Right lung (tissue), 2 donors: ENCODE measurements at regions not wholly inside any gene's neighbourhood (a gene's known extent, or its start where the extent isn't known, plus 50 kb on each side); places are given as distances from the start of the nearest gene placed in this dataset.

ENCODE experiments used
- DNase-seq, 2 donors: peaks; one replicate each; pipeline ENCODE4 v3.0.0-alpha.2; 2013

- no peak for DNase-seq
Observed at GRCh38 chr3:147937341-147937740, 528.2 kb downstream of the ZIC1 start.

DNA sequence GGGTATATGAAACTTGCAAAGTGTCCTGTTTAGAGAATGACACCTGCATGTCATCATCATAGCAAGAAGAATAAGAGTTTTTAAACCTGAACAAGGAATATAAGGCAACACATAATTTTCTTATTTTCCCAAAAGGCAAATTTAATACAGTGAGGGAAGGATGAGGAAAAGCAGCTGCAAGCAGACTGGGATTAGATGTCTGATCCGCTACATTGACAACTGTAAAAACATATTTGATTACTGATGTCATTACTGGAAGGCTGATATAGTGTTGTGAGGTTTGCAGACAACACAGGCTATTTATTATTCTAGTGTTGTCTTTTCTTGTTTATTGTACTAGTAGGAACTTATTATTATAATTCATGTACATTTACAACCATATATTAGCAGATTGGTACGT lies 528.7 kb downstream of the ZIC1 start:
- no peak for DNase-seq

GRCh38 chr3:147939425-147939824 lies 530.3 kb downstream of the ZIC1 start:
- no peak for DNase-seq

DNA sequence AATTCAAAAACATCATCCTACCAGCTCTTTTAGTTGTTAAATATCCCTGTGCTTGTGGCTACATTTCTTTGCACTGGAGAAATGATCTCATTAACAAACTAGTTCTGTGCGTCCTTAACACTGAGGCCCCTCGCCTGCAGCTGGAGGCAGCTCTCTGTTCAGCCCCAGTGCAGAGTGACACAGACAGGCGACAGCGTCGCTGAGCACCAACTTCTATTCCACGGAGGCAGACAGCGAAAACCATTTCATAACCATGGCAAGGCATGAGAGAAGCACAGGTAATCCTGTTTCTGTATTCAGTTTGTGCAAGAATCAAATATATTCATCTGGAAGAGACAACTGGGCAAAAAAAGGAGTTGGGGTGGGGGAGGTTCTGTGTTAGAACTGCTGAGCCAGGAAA lies 530.7 kb downstream of the ZIC1 start:
- no peak for DNase-seq

GRCh38 chr3:147940405-147941193 lies 531.4 kb downstream of the ZIC1 start:
- DNase-seq = no peak

DNA sequence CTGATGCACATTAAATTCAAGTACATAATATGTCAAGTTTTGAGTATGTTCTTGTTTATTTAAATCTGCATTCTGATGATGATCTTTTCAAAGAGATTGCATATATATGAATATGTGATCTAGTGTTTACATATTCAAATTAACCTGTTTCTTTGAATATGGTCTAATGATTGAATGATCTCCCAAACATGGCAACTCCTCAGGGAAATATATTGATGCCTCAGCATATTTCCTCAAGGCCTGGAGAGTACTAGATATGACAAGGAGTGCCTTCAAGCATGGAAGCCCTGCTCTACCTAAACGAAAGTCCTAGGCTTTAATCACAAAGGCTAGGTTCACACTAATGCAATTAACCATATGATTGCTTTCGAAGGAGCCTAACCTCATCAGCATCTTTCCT lies 532.8 kb downstream of the ZIC1 start:
- no peak for DNase-seq

GRCh38 chr3:147943265-147943945 lies 534.2 kb downstream of the ZIC1 start:
- no peak for DNase-seq

GRCh38 chr3:147945968-147946519 lies 536.9 kb downstream of the ZIC1 start:
- DNase-seq = peak; percentile 38 to 42

- no peak for DNase-seq
Observed at GRCh38 chr3:147956615-147957014, 547.5 kb downstream of the ZIC1 start.

DNA sequence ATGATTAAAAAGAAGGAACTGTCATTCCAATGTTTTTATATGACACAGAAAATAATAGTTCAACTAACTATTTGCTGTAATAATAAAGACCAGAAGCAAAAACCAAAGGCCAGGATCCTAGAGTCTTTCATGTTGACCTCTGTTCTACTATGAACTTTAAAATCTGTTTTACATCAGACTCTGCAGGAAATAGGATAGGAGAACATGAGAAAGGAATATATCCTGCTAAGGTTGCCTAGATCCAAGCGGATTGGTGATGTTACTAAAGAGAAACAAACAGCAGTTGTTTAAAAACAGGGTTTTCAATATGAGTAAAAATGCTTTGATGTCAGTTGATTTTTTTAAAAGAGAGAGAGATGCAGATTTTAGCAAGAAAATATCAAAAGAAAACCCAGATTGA lies 549.6 kb downstream of the ZIC1 start:
- DNase-seq = no peak

GRCh38 chr3:147960786-147961185 lies 551.6 kb downstream of the ZIC1 start:
- no peak for DNase-seq

DNA sequence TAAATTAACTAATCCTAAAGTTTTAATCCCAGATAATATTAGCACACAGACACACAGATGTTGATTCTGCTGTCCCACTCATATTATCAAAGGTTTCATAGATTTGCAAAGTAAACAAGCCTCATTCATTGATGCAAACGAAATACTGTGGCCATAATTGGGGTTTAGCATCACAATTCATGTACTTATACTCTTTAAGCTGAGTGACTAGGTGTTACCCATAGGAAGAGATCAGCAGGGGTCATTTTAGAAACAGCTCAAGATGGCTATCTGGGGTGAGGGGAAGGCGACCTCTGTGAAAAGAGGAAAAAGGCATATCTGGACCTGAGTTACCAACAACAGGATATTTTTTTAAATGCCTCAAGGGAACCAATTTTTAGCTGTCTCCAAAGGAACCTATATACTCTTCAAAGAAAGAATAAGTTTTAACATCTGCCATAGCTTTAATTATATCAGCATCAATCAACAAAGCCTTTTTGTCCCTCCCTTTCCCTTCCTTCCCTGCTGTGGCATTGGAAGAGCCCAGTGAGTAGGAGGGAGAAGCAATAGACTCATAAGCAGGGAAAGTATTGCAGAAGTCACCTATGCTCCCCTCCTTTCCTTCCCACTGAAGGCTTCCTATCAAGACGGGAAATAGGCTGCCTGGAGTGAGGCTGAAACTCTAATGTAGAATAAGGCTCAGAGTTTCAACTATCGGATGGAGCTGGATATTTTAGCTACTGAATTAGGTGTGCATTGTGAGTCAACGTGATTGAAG lies 553.4 kb downstream of the ZIC1 start:
- DNase-seq = no peak

DNA sequence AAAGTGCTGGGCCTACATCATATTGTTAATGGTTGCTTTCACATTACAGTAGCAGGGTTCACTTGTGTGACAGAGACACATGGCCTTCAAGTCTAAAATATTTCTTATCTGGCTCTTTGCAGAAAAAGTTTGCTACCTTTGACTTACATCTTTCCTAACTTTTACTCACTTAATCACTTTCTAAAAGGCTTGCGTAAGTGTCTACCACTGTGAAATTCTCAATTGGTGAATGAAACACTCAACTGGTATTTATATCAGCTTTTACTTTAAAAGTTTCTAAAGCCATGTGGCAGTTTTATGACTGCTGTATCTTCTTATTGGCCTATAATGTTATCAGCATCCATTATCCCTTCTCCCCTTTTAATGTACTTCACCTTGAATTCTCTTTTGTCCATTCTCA lies 554.5 kb downstream of the ZIC1 start:
- no peak for DNase-seq

DNA sequence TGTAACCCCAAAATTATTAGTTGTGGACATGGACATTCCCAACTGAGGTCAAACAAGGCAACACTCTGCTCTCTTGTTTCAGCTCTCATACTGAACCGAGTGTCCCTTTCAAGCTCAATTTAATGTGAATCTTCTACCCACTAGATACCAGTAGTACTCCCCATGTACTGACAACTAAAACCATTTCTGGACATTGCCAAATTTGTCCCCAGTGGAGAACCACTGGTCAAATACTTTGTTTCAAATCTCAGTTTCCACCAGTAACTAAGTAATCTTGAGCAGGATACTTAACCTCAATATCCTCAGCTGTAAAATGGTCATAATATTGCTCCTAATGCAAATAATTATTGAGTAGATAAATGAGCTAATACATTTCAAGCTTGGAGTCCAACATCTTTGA lies 566.0 kb downstream of the ZIC1 start:
- DNase-seq = no peak

GRCh38 chr3:147977001-147977400 lies 567.8 kb downstream of the ZIC1 start:
- no peak for DNase-seq

DNA sequence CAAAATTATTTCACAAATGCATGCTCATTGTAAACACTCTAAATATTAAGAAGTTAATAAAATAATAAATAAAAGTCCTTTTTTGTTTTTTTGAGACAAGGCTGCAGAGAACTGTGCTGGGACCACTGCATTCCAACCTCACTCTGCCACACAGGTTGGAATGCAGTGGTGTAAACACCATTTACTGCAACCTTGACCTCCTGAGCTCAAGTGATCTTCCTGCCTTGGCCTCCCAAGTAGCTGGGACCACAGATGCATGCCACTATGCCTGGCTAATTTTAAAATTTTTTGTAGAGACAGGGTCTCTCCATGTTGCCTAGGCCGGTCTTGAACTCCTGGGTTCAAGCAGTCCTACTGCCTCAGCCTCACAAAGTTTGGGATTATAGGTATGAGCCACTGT lies 578.4 kb downstream of the ZIC1 start:
- no peak for DNase-seq

- DNase-seq = no peak
Observed at GRCh38 chr3:147989344-147989743, 580.2 kb downstream of the ZIC1 start.

GRCh38 chr3:148002705-148003205 lies 593.6 kb downstream of the ZIC1 start:
- no peak for DNase-seq

DNA sequence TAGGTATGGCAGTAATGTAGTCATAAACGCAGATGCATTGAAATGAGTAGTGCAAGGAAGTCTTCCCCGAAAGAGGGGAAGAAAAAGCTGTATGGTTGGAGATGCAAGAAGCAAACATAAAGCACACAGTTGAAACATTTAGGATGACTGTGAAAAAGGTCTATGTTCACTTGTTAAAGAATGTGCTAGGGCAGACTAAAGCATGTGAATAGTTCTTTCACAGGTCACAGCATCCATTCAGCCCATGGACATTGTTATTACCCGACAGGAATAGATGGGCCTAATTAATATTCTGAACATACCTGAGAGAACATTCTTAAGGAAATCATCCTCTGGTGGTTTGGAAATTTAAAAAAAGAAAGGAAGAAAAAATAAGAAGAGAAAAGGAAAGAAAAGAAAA lies 595.2 kb downstream of the ZIC1 start:
- no peak for DNase-seq

- no peak for DNase-seq
Observed at GRCh38 chr3:148005456-148005855, 596.3 kb downstream of the ZIC1 start.

- DNase-seq = no peak
Observed at GRCh38 chr3:148006508-148006907, 597.3 kb downstream of the ZIC1 start.

- DNase-seq = no peak
Observed at GRCh38 chr3:148008591-148008990, 599.4 kb downstream of the ZIC1 start.
